B cell (primary cell): ENCODE measurements at regions not wholly inside any gene's neighbourhood (a gene's known extent, or its start where the extent isn't known, plus 50 kb on each side); places are given as distances from the start of the nearest gene placed in this dataset.

Experiments used
- ATAC-seq: fragments of 200-7000 bp; cut with Tn5 transposase; one replicate; pipeline ENCODE4 v1.10.0; 2021; ENCODE audit warnings: low read depth, mild to moderate bottlenecking, moderate number of reproducible peaks, moderate library complexity
- CTCF ChIA-PET: fragments of 350-600 bp; sonication (Branson Sonifier 250); formaldehyde crosslinking; loops from one replicate; lab custom pipeline; 2021; ENCODE audit warnings: antibody characterized with exemption, inconsistent platforms; lab: Charles Lee
- POLR2A ChIA-PET: fragments of 350-600 bp; sonication (Branson Sonifier 250); formaldehyde crosslinking; loops from one replicate; lab custom pipeline; 2021; ENCODE audit warnings: antibody characterized with exemption; lab: Charles Lee
- DNase-seq: peaks from one replicate; pipeline ENCODE4 v3.0.0; 2013
- H2AFZ ChIP-seq: 2 replicates; pipeline ENCODE4 v1.6.1; 2012; ENCODE audit warnings: mild to moderate bottlenecking, low read depth, low read length; ENCODE audit not compliant: insufficient read depth, poor library complexity, severe bottlenecking
- H3K27ac ChIP-seq, 2 donors: 1 replicate in 1 of 2; 2 replicates in 1 of 2; pipeline ENCODE4 v1.5.1; 2012 to 2013; ENCODE audit warnings: low read length in 2 of 2, mild to moderate bottlenecking in 2 of 2, moderate library complexity in 1 of 2
- H3K27me3 ChIP-seq, 4 experiments: fragments of 200-600 bp in 1 of 4; sonication (generic) in 1 of 4; replicated peaks in 1 of 4; 1 replicate in 2 of 4; 2 replicates in 2 of 4; pipeline versions ENCODE4 v1.6.1 to v1.7.0; 2013 to 2016; ENCODE audit warnings: low read length in 3 of 4, mild to moderate bottlenecking in 2 of 4, mixed read lengths in 1 of 4, moderate library complexity in 1 of 4; ENCODE audit not compliant: insufficient read depth in 4 of 4, control insufficient read depth in 3 of 4; ENCODE audit errors: control extremely low read depth in 1 of 4
- H3K36me3 ChIP-seq, 2 experiments: replicated peaks in 1 of 2; 1 replicate in 1 of 2; 2 replicates in 1 of 2; pipeline versions ENCODE4 v1.6.1 to v1.7.1; 2013; ENCODE audit warnings: low read length in 1 of 2; ENCODE audit not compliant: insufficient read depth in 2 of 2, control insufficient read depth in 1 of 2; ENCODE audit errors: control extremely low read depth in 1 of 2, extremely low read depth in 1 of 2
- H3K4me1 ChIP-seq, 2 donors: fragments of 200-600 bp in 1 of 2; sonication (generic) in 1 of 2; 1 replicate in 1 of 2; 2 replicates in 1 of 2; pipeline versions ENCODE4 v1.5.1 to v1.6.1; 2013 to 2017; ENCODE audit warnings: low read length in 2 of 2; ENCODE audit not compliant: control insufficient read depth in 2 of 2, insufficient read depth in 2 of 2
- H3K4me2 ChIP-seq: replicated peaks from 2 replicates; pipeline ENCODE3; 2012; ENCODE audit warnings: mild to moderate bottlenecking, low read depth, low read length; ENCODE audit not compliant: poor library complexity, severe bottlenecking
- H3K4me3 ChIP-seq, 5 experiments: fragments of 200-600 bp in 1 of 5; sonication (generic) in 1 of 5; 1 replicate in 3 of 5; 2 replicates in 2 of 5; pipeline versions ENCODE4 v1.5.1 to v1.7.0; 2011 to 2016; ENCODE audit warnings: low read length in 4 of 5, mild to moderate bottlenecking in 4 of 5, low read depth in 2 of 5, control low read depth in 1 of 5, moderate library complexity in 1 of 5; ENCODE audit not compliant: insufficient read depth in 1 of 5; ENCODE audit errors: control extremely low read depth in 1 of 5, extremely low read depth in 1 of 5
- H3K79me2 ChIP-seq: fragments of 200-600 bp; sonication (generic); one replicate; pipeline ENCODE4 v1.6.0; 2016; ENCODE audit warnings: low read length; ENCODE audit not compliant: control insufficient read depth, insufficient read depth
- H3K9ac ChIP-seq: fragments of 200-600 bp; sonication (generic); 2 replicates; pipeline ENCODE4 v1.6.1; 2017; ENCODE audit warnings: mild to moderate bottlenecking, low read length, moderate library complexity
- H3K9me3 ChIP-seq, 3 donors: one replicate each; pipeline versions ENCODE4 v1.6.1 to v1.7.1; 2013; ENCODE audit warnings: low read length in 2 of 3; ENCODE audit not compliant: control insufficient read depth in 2 of 3, insufficient read depth in 1 of 3; ENCODE audit errors: control extremely low read depth in 1 of 3
- H4K20me1 ChIP-seq: 2 replicates; pipeline ENCODE4 v1.6.0; 2012; ENCODE audit warnings: mild to moderate bottlenecking, low read length; ENCODE audit not compliant: insufficient read depth, control insufficient read depth, poor library complexity, severe bottlenecking
- H3K27ac Mint-ChIP-seq: one replicate; pipeline ENCODE4 v1.8.0; 2021; ENCODE audit warnings: mixed read lengths
- H3K27me3 Mint-ChIP-seq: one replicate; pipeline ENCODE4 v1.8.0; 2021; ENCODE audit warnings: mixed read lengths
- H3K4me1 Mint-ChIP-seq: one replicate; pipeline ENCODE4 v1.8.0; 2021; ENCODE audit warnings: mixed read lengths
- H3K4me3 Mint-ChIP-seq: one replicate; pipeline ENCODE4 v1.8.0; 2021; ENCODE audit warnings: mixed read lengths
- H3K9me3 Mint-ChIP-seq: one replicate; pipeline ENCODE4 v1.8.0; 2022; ENCODE audit warnings: mixed read lengths; ENCODE audit not compliant: insufficient read depth
- EZH2 ChIP-seq: IDR thresholded peaks from 2 replicates; pipeline ENCODE4 v1.6.1; 2012; ENCODE audit warnings: borderline replicate concordance, low read depth, mild to moderate bottlenecking, moderate library complexity, low read length; ENCODE audit not compliant: insufficient read depth, poor library complexity, severe bottlenecking
- intact Hi-C: fragments of 100-400 bp; cut with micrococcal nuclease; formaldehyde crosslinking; loops from one replicate; pipeline ENCODE4 v1.10.0; 2022
- TF ChIP-seq, protein P1 (sequence below): fragments of 200-600 bp; IDR thresholded peaks from one replicate; pipeline ENCODE4 v1.8.0; 2022; ENCODE audit warnings: antibody characterized with exemption, mild to moderate bottlenecking

GRCh38 chr11:37050311-37050710 is 452.3 kb upstream of the RAG2 start:
- no peak overlapping the region for H3K4me3 ChIP-seq
- intact Hi-C loops, result no loop called here

DNA sequence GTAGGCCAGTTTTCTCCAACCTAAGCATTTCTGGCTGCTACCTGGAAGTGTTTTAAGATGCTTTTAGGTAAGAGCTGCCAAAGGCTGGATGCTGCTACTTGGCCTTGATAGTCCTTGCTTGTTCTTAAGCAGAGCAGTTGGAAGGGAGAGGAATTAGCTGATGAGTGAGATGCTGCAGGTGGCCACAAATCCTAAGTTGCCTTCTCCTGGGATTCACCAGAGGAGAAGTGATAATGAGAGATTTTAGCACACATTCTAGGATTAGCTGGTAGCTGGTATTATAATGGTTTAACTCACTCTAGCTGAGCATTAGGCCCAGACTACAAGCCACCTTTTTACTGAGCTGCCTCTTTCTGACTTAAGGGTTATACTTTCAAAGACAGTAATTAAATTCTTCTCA is 442.9 kb upstream of the RAG2 start:
- Histone ChIP-seq H3K4me3 (no peak overlapping the region), H3K4me1 (no peaks in the 10 kb centered on the region), H3K9ac (no peak overlapping the region), H4K20me1 (no peaks in the 10 kb centered on the region), H3K79me2 (no peaks in the 10 kb centered on the region), H3K4me2 (no peak overlapping the region), H3K36me3 (no peaks in the 10 kb centered on the region), H2AFZ (no peak overlapping the region), H3K27me3 (no peaks in the 10 kb centered on the region), H3K27ac (no peak overlapping the region), H3K9me3 (no peaks in the 10 kb centered on the region)
- DNase-seq, result no peak
- H3K4me3 Mint-ChIP-seq, result no peak overlapping the region
- no peaks in the 10 kb centered on the region for H3K9me3 Mint-ChIP-seq
- ATAC-seq, result no peak
- no peak overlapping the region for H3K27ac Mint-ChIP-seq
- intact Hi-C loops, result no loop called here
- CTCF ChIA-PET, result no interaction called here
- no peaks in the 10 kb centered on the region for H3K27me3 Mint-ChIP-seq
- no peaks in the 10 kb centered on the region for H3K4me1 Mint-ChIP-seq
- POLR2A ChIA-PET, result no interaction called here
- TF ChIP-seq EZH2, result no peak
- TF ChIP-seq, protein P1, sequence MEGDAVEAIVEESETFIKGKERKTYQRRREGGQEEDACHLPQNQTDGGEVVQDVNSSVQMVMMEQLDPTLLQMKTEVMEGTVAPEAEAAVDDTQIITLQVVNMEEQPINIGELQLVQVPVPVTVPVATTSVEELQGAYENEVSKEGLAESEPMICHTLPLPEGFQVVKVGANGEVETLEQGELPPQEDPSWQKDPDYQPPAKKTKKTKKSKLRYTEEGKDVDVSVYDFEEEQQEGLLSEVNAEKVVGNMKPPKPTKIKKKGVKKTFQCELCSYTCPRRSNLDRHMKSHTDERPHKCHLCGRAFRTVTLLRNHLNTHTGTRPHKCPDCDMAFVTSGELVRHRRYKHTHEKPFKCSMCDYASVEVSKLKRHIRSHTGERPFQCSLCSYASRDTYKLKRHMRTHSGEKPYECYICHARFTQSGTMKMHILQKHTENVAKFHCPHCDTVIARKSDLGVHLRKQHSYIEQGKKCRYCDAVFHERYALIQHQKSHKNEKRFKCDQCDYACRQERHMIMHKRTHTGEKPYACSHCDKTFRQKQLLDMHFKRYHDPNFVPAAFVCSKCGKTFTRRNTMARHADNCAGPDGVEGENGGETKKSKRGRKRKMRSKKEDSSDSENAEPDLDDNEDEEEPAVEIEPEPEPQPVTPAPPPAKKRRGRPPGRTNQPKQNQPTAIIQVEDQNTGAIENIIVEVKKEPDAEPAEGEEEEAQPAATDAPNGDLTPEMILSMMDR, result no peak

More at GRCh38 chr11:37050311-37050710, 452.3 kb upstream of the RAG2 start:
- DNase-seq (no peak), ATAC-seq (no peak)
- no peak overlapping the region for H3K4me2 ChIP-seq
- no peaks in the 10 kb centered on the region for H3K79me2 ChIP-seq
- no peak overlapping the region for H3K27ac ChIP-seq
- H3K36me3 ChIP-seq, result no peaks in the 10 kb centered on the region
- H3K4me3 Mint-ChIP-seq, result no peak overlapping the region
- no peaks in the 10 kb centered on the region for H3K27me3 ChIP-seq
- H2AFZ ChIP-seq, result no peak overlapping the region
- TF ChIP-seq, protein P1, result no peak
- no peak for TF ChIP-seq EZH2
- H3K27ac Mint-ChIP-seq, result no peak overlapping the region
- no peaks in the 10 kb centered on the region for H3K9me3 Mint-ChIP-seq
- H3K27me3 Mint-ChIP-seq, result no peaks in the 10 kb centered on the region
- no peak overlapping the region for H3K9ac ChIP-seq
- no peaks in the 10 kb centered on the region for H3K9me3 ChIP-seq
- POLR2A ChIA-PET, result no interaction called here
- H4K20me1 ChIP-seq, result no peaks in the 10 kb centered on the region
- CTCF ChIA-PET, result no interaction called here
- H3K4me1 Mint-ChIP-seq, result no peaks in the 10 kb centered on the region
- H3K4me1 ChIP-seq, result no peaks in the 10 kb centered on the region
